Endodermal cell (in vitro differentiated cells): ENCODE measurements at regions not wholly inside any gene's neighbourhood (a gene's known extent, or its start where the extent isn't known, plus 50 kb on each side); places are given as distances from the start of the nearest gene placed in this dataset.

Experiments
- DNase-seq: peaks from one replicate; pipeline ENCODE4 v3.0.0-alpha.2; 2017
- H3K27ac ChIP-seq: 2 replicates; pipeline ENCODE4 v1.5.1; 2013; ENCODE audit warnings: mild to moderate bottlenecking, low read depth, low read length, moderate library complexity
- H3K27me3 ChIP-seq: 2 replicates; pipeline ENCODE4 v1.6.1; 2013; ENCODE audit warnings: mild to moderate bottlenecking, low read length, moderate library complexity; ENCODE audit not compliant: insufficient read depth, control insufficient read depth, poor library complexity, severe bottlenecking
- H3K36me3 ChIP-seq: 2 replicates; pipeline ENCODE4 v1.7.0; 2013; ENCODE audit warnings: mild to moderate bottlenecking, low read length, moderate library complexity; ENCODE audit not compliant: control insufficient read depth, insufficient read depth
- H3K4me1 ChIP-seq: one replicate; pipeline ENCODE4 v1.7.0; 2013; ENCODE audit warnings: low read length; ENCODE audit not compliant: control insufficient read depth, insufficient read depth
- H3K4me3 ChIP-seq: 2 replicates; pipeline ENCODE4 v1.5.1; 2013; ENCODE audit warnings: mild to moderate bottlenecking, low read length, moderate library complexity
- H3K9ac ChIP-seq: 2 replicates; pipeline ENCODE4 v1.6.1; 2013; ENCODE audit warnings: mild to moderate bottlenecking, low read length, moderate library complexity; ENCODE audit not compliant: poor library complexity, severe bottlenecking; ENCODE audit errors: extremely low read depth
- H3K9me3 ChIP-seq: 2 replicates; pipeline ENCODE4 v1.6.1; 2013; ENCODE audit warnings: mild to moderate bottlenecking, low read length, moderate library complexity; ENCODE audit not compliant: control insufficient read depth
- H3K27ac Mint-ChIP-seq: 2 replicates; pipeline ENCODE4 v1.8.0; 2020; ENCODE audit warnings: mixed read lengths
- H3K27me3 Mint-ChIP-seq: 2 replicates; pipeline ENCODE4 v1.8.0; 2021; ENCODE audit warnings: mild to moderate bottlenecking, mixed read lengths; ENCODE audit not compliant: insufficient read depth
- H3K36me3 Mint-ChIP-seq: 2 replicates; pipeline ENCODE4 v1.8.0; 2020; ENCODE audit warnings: low read depth, mixed read lengths
- H3K4me1 Mint-ChIP-seq: 2 replicates; pipeline ENCODE4 v1.8.0; 2020; ENCODE audit warnings: mixed read lengths
- H3K4me3 Mint-ChIP-seq: 2 replicates; pipeline ENCODE4 v1.8.0; 2020; ENCODE audit warnings: mild to moderate bottlenecking, moderate library complexity, mixed read lengths
- H3K9me3 Mint-ChIP-seq: 2 replicates; pipeline ENCODE4 v1.8.0; 2020; ENCODE audit warnings: mild to moderate bottlenecking, mixed read lengths
- CTCF ChIP-seq: fragments of 200-600 bp; sonication (generic); conservative IDR thresholded peaks from 2 replicates; pipeline ENCODE4 v1.5.0; 2021; ENCODE audit warnings: antibody characterized with exemption, mild to moderate bottlenecking
- WGBS, 2 experiments: methylation state at CpG; one replicate each; pipeline versions ENCODE4 v1.1.5 to v1.1.7; 2013; ENCODE audit warnings: missing lambda C conversion rate in 2 of 2, mixed read lengths in 1 of 2; ENCODE audit not compliant: insufficient coverage in 1 of 2, insufficient read length in 1 of 2; 5-methylcytosine and 5-hydroxymethylcytosine counted together

GRCh38 chrX:115409551-115409950 is 120.0 kb downstream of the LUZP4 start:
- H3K27me3 Mint-ChIP-seq, result no peaks in the 10 kb centered on the region
- H3K4me3 ChIP-seq, result no peak overlapping the region
- no peaks in the 10 kb centered on the region for H3K9me3 Mint-ChIP-seq
- H3K9ac ChIP-seq, result no peak overlapping the region
- no peaks in the 10 kb centered on the region for H3K9me3 ChIP-seq
- whole genome bisulfite sequencing, 2 experiments, result 100% methylated on average over 1 of the region's 1 CpG; no CpG with 5 or more reads in 1 of the 2 experiments
- TF ChIP-seq CTCF, result no peak
- no peak overlapping the region for H3K27ac Mint-ChIP-seq
- H3K27ac ChIP-seq, result no peak overlapping the region
- DNase-seq, result no peak
- H3K27me3 ChIP-seq, result no peaks in the 10 kb centered on the region
- H3K36me3 Mint-ChIP-seq, result no peaks in the 10 kb centered on the region
- H3K4me3 Mint-ChIP-seq, result no peak overlapping the region
- peaks cover 6% of the 10 kb centered on the region for H3K4me1 Mint-ChIP-seq
- no peaks in the 10 kb centered on the region for H3K36me3 ChIP-seq
- no peaks in the 10 kb centered on the region for H3K4me1 ChIP-seq

GRCh38 chrX:115410731-115411428 is 121.4 kb downstream of the LUZP4 start:
- no peak overlapping the region for H3K4me3 ChIP-seq
- Mint-ChIP-seq H3K27me3 (peaks cover under 1% of the 10 kb centered on the region), H3K27ac (no peak overlapping the region), H3K4me3 (no peak overlapping the region), H3K36me3 (no peaks in the 10 kb centered on the region), H3K4me1 (peaks cover 6% of the 10 kb centered on the region), H3K9me3 (no peaks in the 10 kb centered on the region)
- H3K27me3 ChIP-seq, result no peaks in the 10 kb centered on the region
- no peak overlapping the region for H3K9ac ChIP-seq
- WGBS, 2 experiments, result 97 to 100% methylated on average over 1 to 5 of the region's 5 CpGs
- H3K4me1 ChIP-seq, result no peaks in the 10 kb centered on the region
- H3K27ac ChIP-seq, result no peak overlapping the region
- no peak for DNase-seq
- no peaks in the 10 kb centered on the region for H3K36me3 ChIP-seq
- TF ChIP-seq CTCF, result no peak
- H3K9me3 ChIP-seq, result no peaks in the 10 kb centered on the region

GRCh38 chrX:115413246-115413878 is 123.8 kb downstream of the LUZP4 start:
- 92% methylated on average over 5 of the region's 7 CpGs; no CpG with 5 or more reads in 1 of the 2 experiments for WGBS, 2 experiments
- H3K36me3 Mint-ChIP-seq, result no peaks in the 10 kb centered on the region
- no peaks in the 10 kb centered on the region for H3K9me3 ChIP-seq
- peaks cover 4% of the 10 kb centered on the region for H3K27me3 Mint-ChIP-seq
- no peak overlapping the region for H3K4me3 ChIP-seq
- H3K9ac ChIP-seq, result no peak overlapping the region
- H3K4me1 ChIP-seq, result no peaks in the 10 kb centered on the region
- H3K27ac Mint-ChIP-seq, result no peak overlapping the region
- H3K27ac ChIP-seq, result no peak overlapping the region
- H3K27me3 ChIP-seq, result no peaks in the 10 kb centered on the region
- H3K4me1 Mint-ChIP-seq, result peaks cover 4% of the 10 kb centered on the region
- H3K4me3 Mint-ChIP-seq, result no peak overlapping the region
- no peaks in the 10 kb centered on the region for H3K36me3 ChIP-seq
- no peaks in the 10 kb centered on the region for H3K9me3 Mint-ChIP-seq
- no peak for TF ChIP-seq CTCF
- DNase-seq, result no peak
